ENCODE measurements at regions not wholly inside any gene's neighbourhood (a gene's known extent, or its start where the extent isn't known, plus 50 kb on each side); places are given as distances from the start of the nearest gene placed in this dataset.

- DNase-seq, result no peak
Observed at GRCh38 chr2:9135822-9136558, 70.6 kb upstream of the ASAP2 start.

DNA sequence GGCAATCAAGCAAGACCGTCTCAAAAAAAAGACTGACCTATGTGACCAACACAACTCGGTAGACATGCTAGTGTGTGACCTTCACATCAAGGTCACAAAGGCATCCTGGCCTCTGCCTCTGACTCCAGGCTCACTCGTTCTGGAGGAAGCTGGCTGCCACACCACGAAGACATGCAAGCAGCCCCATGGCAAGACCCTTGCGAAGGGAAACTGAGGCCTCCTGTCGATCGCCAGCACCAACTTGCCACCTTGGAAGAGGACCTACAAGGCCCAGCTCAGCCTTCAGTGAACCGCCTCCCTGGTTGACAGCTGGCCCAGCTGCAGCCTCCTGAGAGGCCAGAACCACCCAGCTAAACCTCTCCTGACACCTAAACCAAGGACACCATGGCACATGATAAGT, 79.3 kb upstream of the ASAP2 start:
- no peak for DNase-seq

DNA sequence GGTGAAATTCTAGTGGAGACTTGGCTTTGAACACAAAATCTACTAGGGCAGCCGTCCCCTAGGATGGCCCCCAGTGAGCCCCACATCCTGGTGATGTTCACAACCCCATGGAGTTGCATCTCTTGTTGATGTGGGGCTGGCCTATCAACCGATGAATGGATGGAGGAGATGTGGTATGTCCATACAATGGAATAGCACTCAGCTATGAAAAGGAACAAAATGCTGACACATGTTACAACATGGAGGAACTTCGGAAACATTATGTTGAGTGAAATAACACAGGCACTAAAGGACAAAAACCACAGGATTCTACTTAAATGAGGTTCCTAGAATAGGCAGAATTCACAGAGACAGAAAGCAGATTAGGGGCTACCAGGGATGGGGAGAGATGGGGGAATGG, 80.1 kb upstream of the ASAP2 start:
- no peak for DNase-seq

GRCh38 chr2:9124231-9124741, 82.3 kb upstream of the ASAP2 start:
- DNase-seq, result no peak

DNA sequence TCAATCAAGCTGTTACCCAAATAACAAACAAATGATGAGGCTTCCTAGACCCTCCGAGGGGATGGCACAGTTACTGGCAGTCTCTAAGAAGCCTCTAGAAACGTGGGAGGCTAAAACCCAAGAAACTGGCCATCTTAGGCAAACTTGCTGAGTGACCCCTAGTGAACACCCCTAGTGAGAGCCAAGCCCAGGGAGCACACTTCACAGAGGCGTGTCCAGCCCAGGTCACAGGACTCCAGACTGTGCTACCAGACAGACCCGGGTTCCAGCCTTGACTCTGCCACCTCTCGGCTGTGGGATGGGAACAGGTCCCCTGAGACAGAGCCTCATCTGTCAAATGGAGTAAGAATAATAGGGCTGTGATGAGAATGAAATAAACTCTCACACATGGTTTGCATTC, 83.5 kb upstream of the ASAP2 start:
- DNase-seq, result no peak

- DNase-seq, result no peak
Observed at GRCh38 chr2:9122367-9122766, 84.2 kb upstream of the ASAP2 start.

- no peak for DNase-seq
Observed at GRCh38 chr2:9118383-9118960, 88.1 kb upstream of the ASAP2 start.

DNA sequence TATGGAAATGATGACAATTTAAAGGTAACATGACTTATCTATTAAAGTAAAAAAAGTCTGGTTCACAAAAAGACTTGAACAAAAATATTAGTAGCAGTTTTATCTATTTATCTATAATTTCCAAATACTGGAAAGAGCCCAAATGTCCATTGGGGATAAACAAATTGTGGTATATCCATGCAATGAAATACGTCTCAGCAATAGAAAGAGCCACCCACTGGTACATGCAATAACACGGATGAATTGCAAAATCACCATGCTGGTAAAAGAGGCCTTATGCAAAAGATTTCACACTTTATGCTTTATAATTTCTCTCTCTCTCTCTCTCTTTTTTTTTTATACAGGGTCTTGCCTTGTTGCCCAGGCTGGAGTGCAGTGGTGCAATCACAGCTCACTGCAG, 91.4 kb upstream of the ASAP2 start:
- DNase-seq, result no peak

GRCh38 chr2:9114458-9114857, 92.2 kb upstream of the ASAP2 start:
- no peak for DNase-seq

DNA sequence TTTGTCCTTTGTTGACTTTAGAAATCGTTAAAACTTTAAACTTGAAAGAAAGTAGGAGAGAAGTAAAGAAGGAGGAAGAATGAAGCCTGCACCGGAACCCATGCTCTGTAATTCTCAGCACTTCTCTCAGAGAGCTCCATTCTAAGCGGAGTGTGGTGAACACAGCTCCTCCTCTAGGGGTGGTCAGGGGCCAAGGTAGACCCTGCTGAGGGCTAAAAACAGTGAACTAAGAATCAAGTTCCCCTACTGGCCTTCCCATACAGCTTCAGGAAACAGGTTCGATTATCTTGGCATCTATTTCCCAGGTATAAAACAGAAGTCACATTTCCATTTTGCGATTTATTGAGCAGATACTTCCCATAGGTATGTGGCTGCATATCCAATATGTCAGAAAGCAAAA, 92.7 kb upstream of the ASAP2 start:
- DNase-seq, result no peak

DNA sequence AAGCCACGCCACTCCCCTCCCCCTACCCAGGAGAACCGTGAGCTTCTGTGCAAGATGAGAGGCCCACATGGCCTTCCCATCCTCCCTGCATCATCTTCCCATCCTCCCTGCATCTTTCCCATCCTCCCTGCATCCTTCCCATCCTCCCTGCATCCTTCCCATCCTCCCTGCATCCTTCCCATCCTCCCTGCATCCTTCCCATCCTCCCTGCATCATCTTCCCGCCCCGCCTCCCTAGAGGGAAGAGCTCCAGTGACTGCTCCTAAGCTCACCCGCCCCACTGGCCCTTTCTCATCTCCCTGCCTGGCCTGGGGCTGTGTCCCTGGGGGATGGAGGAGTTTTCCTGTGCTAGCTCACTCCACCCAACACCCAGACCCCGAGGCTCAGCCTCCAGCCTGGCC, 93.3 kb upstream of the ASAP2 start:
- no peak for DNase-seq

DNA sequence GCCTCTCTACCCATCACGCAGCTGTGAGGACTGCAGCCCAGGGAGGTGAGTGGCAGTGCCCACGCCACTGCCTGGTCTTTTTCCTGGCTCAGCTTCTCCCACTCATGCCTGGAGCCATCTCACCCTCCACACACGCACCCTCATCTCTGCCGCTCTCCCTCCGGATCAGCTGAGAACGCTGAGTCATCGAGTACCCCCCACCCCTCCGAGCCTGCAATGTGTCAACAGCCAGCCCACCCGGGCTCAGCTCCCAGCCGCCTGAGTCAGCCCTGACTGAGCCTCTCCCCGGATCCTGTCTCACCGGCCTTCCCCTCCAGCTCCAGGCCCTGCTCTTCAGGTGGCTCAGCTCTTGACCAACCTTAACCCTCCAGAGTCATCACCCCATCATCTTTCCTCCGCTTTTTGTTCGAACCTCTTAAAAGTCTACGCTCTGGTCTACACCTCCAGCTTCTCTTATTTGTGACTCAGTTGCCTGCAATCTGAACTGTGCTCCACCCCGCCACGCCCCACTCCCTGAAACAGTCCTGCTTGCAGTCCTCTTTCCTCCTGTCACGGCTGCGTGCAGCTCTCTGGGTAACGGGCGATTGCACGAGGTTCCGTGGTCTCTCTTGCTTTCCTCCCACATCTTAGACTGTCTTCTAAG, 94.4 kb upstream of the ASAP2 start:
- no peak for DNase-seq

DNA sequence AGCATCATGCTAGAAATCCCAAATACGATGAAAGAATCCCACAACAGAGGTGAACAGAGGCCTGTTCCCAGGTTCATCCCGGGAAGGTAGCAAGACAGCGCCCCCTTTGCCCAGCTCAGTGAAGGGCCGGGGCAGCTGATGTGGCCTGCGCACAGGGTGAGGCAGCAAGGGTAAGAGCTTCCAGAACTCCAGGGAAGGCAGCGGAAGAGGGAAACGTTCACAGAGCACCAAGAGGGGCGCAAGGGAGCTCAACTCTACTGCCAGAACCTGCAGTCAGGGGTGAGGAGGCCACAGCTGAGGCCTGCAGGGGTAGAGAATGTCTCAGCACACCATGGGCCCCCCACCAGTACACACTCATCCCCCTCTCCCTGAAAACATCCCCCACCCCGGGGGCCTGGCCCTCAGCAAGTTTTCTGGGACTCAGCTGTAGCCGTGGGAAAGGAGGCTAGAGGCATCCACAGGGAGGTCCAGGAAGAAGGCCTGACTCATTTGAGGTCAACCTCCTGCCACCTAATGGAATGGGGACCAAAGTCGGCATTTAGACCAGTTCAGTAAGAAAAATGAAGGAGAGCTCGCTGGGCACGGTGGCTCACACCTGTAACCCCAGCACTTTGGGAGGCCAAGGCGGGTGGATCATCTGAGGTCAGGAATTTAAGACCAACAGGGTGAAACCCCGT, 95.6 kb upstream of the ASAP2 start:
- DNase-seq, result no peak

- DNase-seq, result no peak
Observed at GRCh38 chr2:9110346-9110884, 96.2 kb upstream of the ASAP2 start.

GRCh38 chr2:9109871-9110270, 96.7 kb upstream of the ASAP2 start:
- no peak for DNase-seq

DNA sequence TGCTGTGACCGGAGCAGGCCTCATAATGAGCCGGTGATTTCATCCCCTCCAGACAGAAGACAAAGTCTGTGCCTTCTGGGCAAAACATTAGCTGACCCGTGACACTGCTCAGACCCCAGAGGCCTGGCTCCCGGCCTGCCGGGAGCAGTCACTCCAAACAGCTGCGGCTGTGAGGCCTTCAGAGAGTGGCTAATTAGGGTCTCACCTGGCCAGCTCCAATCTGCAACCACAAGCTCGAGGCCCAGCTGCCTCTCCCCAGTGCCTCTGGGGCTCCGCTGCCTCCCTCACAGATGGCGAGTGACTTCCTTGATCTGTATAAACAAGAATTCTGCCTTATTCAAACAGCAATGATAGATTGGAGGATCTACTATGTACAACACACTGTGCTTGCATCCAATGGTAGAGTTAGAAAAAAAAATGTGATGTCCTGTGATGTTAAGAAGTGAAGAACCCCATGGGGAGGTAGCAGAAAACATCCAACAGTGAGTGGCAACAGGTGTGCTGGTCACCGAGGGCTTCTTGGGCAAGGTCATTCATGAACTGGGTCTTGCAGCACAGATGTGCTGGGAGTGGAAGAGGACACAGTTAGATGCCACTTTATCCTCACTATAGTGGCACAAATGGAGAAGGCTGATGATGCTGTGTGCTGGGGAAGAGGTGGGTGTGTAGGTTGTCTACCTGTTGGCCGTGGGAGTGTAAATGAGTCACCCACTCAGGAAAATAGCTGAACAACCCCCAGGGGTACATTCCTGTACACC, 98.2 kb upstream of the ASAP2 start:
- no peak for DNase-seq

DNA sequence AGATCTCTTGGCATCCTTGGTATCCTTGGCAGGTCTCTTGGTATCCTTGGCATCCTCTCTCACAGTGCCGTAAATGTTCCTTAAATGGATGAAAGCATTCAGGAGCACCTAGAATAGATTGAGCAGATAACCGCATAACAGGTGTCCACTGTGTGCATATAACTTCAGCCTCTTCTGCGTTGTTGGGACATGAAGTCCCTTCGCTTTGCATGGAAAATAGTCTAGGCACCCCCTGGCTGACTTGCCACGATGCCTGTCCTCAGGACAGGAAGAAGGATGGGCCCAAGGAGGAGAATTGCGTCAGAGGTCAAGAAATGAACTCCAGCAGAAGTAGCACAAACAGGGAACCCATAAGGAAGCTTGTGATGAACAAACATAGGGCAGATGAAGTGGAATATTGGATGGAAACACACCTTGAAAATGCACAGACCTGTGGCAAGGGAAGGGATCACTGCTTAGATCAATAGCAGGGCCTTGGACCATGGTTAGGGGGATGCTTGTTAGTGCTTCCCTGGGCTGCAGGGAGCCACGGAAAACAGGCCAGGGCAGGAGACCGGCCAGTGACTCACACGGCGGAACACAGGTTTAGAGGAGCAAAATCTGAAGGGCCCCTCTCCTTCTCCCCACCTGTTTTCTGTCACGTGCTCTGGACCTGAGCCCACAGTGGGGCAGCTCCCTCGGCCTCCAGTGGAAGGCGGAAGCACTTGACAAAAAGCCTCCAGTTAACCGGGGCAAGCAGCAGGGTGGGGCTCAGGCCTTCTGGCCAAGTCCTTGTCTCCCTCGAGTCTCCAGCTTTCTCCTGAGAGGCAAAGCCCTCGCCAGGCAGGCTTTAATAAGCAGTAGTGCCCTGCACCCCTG, 99.2 kb upstream of the ASAP2 start:
- DNase-seq, result no peak

DNA sequence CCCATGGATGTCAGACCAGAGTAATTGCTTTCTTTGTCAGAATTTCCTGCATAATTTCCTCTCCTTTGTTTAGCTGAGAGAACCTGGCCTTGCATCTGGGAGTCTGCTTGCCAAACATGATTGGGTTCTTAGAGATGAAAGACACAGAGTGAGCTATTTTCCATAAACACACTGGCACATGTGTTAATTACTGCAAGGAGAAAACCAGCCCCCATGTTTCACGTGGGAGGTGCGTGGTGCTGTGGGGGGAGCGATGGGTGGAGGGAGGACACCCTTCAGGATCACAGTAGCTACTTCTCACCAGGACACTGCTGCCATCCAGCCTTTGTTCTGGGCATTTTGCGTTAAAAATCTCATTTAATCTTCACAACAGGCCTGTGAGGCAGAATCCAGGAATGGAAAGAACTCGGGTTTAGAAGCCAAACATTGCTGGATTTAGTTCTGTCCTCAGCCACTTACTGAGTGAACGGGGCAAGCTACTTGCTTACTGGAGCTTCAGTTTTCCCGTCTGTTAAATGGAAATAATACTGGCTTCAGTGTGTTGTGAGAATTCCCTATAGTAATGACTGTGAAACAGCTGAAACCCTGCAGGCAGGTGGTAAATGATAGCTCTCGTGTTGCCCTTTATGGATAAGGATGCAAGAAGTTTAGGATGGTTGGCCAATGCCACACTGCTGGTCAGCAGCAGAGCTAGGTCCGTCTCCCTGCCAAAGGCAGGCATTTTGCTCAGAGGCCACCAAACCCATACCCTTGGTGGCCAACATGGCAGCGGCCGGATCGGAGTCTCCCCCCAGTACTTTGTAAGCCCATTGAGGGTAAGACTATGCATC, 100.1 kb upstream of the ASAP2 start:
- no peak for DNase-seq

DNA sequence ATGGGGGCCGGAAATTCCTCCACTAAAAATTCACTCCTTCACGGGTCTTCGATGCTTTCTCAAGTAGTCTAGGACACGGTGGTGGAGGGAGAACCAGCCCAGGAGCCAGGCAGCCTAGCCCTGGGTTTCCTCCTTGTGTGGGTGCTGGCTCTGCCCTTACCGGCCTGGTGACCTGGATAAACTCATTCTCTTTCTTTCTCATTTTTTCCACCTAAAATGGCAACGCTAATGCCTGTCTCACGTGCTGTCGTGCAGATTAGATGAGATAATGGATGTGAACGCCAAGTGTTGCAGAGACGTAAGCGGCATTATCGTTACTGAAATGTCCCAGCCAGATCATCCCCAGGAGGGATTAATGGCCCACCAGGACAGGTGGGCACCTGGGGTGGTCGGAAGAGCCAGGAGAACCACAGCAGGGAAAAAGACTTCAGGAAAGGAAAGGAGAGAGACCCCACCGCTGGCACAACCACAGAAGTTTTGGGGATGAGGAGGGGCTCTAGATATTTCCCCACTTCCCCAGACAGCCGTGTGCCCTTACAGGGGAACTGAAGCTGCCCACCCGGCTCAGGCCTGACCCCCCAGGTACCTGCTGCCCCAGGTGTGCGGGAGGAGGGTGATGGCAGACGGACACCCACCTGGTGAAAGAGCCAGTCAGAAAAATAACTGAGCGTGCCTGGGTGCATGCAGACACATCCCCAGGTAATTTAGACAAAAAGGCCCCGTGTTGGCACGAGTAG, 100.8 kb upstream of the ASAP2 start:
- DNase-seq, result no peak

- DNase-seq, result no peak
Observed at GRCh38 chr2:9103663-9104277, 100.3 kb upstream of the MBOAT2 start.

Data from NCI-H446 treated with DMSO at 0.1 percent for 48 hours (cell line).